GM12892 (cell line): ENCODE measurements at regions not wholly inside any gene's neighbourhood (a gene's known extent, or its start where the extent isn't known, plus 50 kb on each side); places are given as distances from the start of the nearest gene placed in this dataset.

Source experiments
- POLR2A ChIP-seq: IDR thresholded peaks from 2 replicates; pipeline ENCODE4 v1.6.1; 2011; ENCODE audit warnings: low read depth, low read length, control low read depth
- POLR2AphosphoS5 ChIP-seq: IDR thresholded peaks from 2 replicates; pipeline ENCODE4 v1.6.1; 2011; ENCODE audit warnings: low read depth, low read length, control low read depth
- TAF1 ChIP-seq: IDR thresholded peaks from 2 replicates; pipeline ENCODE4 v1.6.1; 2011; ENCODE audit warnings: low read depth, mild to moderate bottlenecking, control low read depth, low read length, borderline replicate concordance

DNA sequence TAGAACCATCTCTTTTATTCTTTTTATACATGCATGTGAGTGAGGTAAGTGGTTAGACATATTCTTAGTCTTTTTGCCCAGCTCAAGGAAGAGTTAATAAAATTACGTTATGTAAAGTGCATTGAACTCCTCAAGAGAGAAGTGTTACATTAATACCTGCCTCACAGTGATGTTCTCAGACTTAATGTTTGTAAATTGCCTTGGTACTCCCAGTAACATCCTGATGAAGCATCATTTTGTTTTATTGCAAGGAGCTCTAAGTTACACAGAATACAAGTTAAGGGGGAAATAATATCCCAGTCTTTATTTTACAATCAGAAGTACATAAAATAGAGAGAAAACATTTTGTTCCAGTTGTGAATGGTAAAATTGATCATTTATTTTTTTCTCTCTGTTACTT is 89.5 kb upstream of the ARRDC3 start:
- TF ChIP-seq POLR2A = no peak
- no peak for TF ChIP-seq POLR2AphosphoS5
- no peak for TF ChIP-seq TAF1
